ENCODE measurements at regions not wholly inside any gene's neighbourhood (a gene's known extent, or its start where the extent isn't known, plus 50 kb on each side); places are given as distances from the start of the nearest gene placed in this dataset.

- TF ChIP-seq, protein P1, sequence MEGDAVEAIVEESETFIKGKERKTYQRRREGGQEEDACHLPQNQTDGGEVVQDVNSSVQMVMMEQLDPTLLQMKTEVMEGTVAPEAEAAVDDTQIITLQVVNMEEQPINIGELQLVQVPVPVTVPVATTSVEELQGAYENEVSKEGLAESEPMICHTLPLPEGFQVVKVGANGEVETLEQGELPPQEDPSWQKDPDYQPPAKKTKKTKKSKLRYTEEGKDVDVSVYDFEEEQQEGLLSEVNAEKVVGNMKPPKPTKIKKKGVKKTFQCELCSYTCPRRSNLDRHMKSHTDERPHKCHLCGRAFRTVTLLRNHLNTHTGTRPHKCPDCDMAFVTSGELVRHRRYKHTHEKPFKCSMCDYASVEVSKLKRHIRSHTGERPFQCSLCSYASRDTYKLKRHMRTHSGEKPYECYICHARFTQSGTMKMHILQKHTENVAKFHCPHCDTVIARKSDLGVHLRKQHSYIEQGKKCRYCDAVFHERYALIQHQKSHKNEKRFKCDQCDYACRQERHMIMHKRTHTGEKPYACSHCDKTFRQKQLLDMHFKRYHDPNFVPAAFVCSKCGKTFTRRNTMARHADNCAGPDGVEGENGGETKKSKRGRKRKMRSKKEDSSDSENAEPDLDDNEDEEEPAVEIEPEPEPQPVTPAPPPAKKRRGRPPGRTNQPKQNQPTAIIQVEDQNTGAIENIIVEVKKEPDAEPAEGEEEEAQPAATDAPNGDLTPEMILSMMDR (IDR thresholded peaks at IDR 0.05) = no peak
- no peaks in the 10 kb centered on the region for H3K9me3 Mint-ChIP-seq
- DNase-seq = no peak
- H3K36me3 Mint-ChIP-seq (ENCODE audit: low read depth) = no peaks in the 10 kb centered on the region
- H3K4me1 Mint-ChIP-seq (ENCODE audit: low read depth) = no peaks in the 10 kb centered on the region
- H3K27ac Mint-ChIP-seq = no peak overlapping the region
- H3K27me3 Mint-ChIP-seq (ENCODE audit: insufficient read depth) = no peaks in the 10 kb centered on the region
- H3K4me3 Mint-ChIP-seq = no peak overlapping the region
Observed at GRCh38 chr1:194215448-194215847, 1029.0 kb upstream of the B3GALT2 start.

GRCh38 chr1:194214735-194215134, 1028.3 kb upstream of the B3GALT2 start:
- no peaks in the 10 kb centered on the region for H3K9me3 Mint-ChIP-seq
- no peaks in the 10 kb centered on the region for H3K36me3 Mint-ChIP-seq (ENCODE audit: low read depth)
- no peak overlapping the region for H3K27ac Mint-ChIP-seq
- no peaks in the 10 kb centered on the region for H3K4me1 Mint-ChIP-seq (ENCODE audit: low read depth)
- H3K27me3 Mint-ChIP-seq (ENCODE audit: insufficient read depth) = no peaks in the 10 kb centered on the region
- TF ChIP-seq, protein P1 (IDR thresholded peaks at IDR 0.05) = no peak
- DNase-seq = no peak
- no peak overlapping the region for H3K4me3 Mint-ChIP-seq

GRCh38 chr1:194209920-194210319, 1023.5 kb upstream of the B3GALT2 start:
- Mint-ChIP-seq H3K27ac (no peak overlapping the region), H3K4me3 (no peak overlapping the region), H3K36me3 (ENCODE audit: low read depth) (no peaks in the 10 kb centered on the region), H3K9me3 (no peaks in the 10 kb centered on the region; the same call in 1 of the 2 replicates), H3K4me1 (ENCODE audit: low read depth) (no peaks in the 10 kb centered on the region), H3K27me3 (ENCODE audit: insufficient read depth) (peaks cover 1% of the 10 kb centered on the region; the same call in 1 of the 2 replicates)
- no peak for DNase-seq
- TF ChIP-seq, protein P1 (IDR thresholded peaks at IDR 0.05) = no peak

DNA sequence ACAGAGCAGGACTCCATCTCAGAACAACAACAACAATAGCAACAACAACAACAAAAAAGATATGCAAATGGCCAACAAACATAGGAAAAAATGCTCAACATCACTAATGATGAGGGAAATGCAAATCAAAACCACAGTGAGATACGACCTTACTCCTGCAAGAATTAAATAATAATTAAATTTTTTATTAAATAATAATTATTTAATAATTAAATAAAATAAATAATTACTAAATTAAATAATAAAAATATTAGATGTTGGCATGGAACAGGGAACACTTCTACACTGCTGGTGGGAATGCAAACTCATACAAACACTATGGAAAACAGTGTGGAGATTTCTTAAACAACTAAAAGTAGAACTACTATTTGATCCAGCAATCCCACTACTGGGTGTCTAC, 1022.3 kb upstream of the B3GALT2 start:
- TF ChIP-seq, protein P1 (IDR thresholded peaks at IDR 0.05) = no peak

DNA sequence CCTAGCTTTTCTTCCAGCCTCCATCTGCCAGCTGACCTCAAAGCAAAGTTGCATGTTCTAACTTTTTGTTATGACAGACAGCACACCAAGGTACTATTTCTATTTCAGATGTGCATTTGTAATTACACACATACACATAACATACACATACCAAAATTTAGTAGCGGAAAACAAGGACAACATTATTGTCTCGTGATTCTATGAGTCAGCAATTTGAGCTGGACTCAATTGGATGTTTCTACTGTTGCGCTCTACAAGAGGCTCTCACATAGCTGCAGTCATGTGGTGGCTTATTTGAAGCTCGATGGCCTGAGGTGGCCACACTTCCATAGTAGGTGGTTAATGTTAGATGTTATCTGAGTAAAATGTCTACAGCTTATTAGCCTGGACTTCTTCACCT, 1010.1 kb upstream of the B3GALT2 start:
- Mint-ChIP-seq H3K4me1 (ENCODE audit: low read depth) (no peaks in the 10 kb centered on the region), H3K27me3 (ENCODE audit: insufficient read depth) (no peaks in the 10 kb centered on the region), H3K9me3 (no peaks in the 10 kb centered on the region), H3K36me3 (ENCODE audit: low read depth) (no peaks in the 10 kb centered on the region), H3K27ac (no peak overlapping the region), H3K4me3 (no peak overlapping the region)
- TF ChIP-seq, protein P1 (IDR thresholded peaks at IDR 0.05) = no peak
- DNase-seq = no peak

More for the DNA sequence above, 1022.3 kb upstream of the B3GALT2 start:
- Mint-ChIP-seq H3K36me3 (ENCODE audit: low read depth) (no peaks in the 10 kb centered on the region), H3K27ac (no peak overlapping the region), H3K9me3 (peaks cover under 1% of the 10 kb centered on the region; the same call in 1 of the 2 replicates), H3K4me3 (no peak overlapping the region), H3K4me1 (ENCODE audit: low read depth) (no peaks in the 10 kb centered on the region), H3K27me3 (ENCODE audit: insufficient read depth) (peaks cover 1% of the 10 kb centered on the region; the same call in 1 of the 2 replicates)
- DNase-seq = no peak

DNA sequence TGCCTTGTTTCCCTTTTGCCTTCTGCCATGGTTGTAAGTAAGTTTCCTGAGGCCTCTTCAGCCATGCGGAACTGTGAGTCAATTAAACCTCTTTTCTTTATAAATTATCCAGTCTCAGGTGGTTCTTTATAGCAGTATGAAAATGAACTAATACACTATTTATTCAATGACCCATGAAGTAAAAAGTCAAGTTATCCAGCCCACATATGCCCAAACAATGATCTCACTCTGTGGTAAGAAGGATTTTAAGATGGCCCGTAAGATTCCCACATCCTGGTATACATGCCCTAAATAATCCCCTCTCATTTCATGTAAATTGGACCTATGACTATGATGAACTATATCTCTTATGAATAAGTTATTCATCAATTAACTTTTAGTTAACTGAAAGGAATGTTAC, 1008.3 kb upstream of the B3GALT2 start:
- no peak for DNase-seq
- Mint-ChIP-seq H3K36me3 (ENCODE audit: low read depth) (no peaks in the 10 kb centered on the region), H3K27ac (no peak overlapping the region), H3K4me1 (ENCODE audit: low read depth) (no peaks in the 10 kb centered on the region), H3K4me3 (no peak overlapping the region), H3K27me3 (ENCODE audit: insufficient read depth) (no peaks in the 10 kb centered on the region), H3K9me3 (no peaks in the 10 kb centered on the region)
- TF ChIP-seq, protein P1 (IDR thresholded peaks at IDR 0.05) = no peak
